Naive thymus-derived CD4-positive, alpha-beta T cell (primary cell): ENCODE measurements at regions not wholly inside any gene's neighbourhood (a gene's known extent, or its start where the extent isn't known, plus 50 kb on each side); places are given as distances from the start of the nearest gene placed in this dataset.

Experiments
- ATAC-seq: fragments of 150-1000 bp; cut with Tn5 transposase; 2 replicates; pipeline ENCODE4 v1.10.0; 2021; ENCODE audit warnings: mild to moderate bottlenecking, moderate library complexity
- CTCF ChIA-PET: fragments of 350-600 bp; sonication (Branson Sonifier 250); formaldehyde crosslinking; loops from one replicate; lab custom pipeline; 2021; ENCODE audit warnings: antibody characterized with exemption; lab: Charles Lee
- POLR2A ChIA-PET: fragments of 350-600 bp; sonication (Branson Sonifier 250); formaldehyde crosslinking; loops from one replicate; lab custom pipeline; 2021; ENCODE audit warnings: antibody characterized with exemption, inconsistent platforms; lab: Charles Lee
- DNase-seq, 9 donors: peaks; one replicate each; pipeline versions ENCODE4 v3.0.0 to v3.0.0-alpha.2; 2020 to 2022; ENCODE audit warnings: mixed read lengths in 1 of 9
- H3K27ac ChIP-seq: one replicate; pipeline ENCODE4 v1.7.0; 2013; ENCODE audit warnings: mild to moderate bottlenecking, low read depth, low read length, moderate library complexity
- H3K27me3 ChIP-seq, 2 donors: one replicate each; pipeline ENCODE4 v1.7.0; 2013; ENCODE audit warnings: low read length in 2 of 2, mild to moderate bottlenecking in 2 of 2, moderate library complexity in 2 of 2; ENCODE audit not compliant: control insufficient read depth in 2 of 2, insufficient read depth in 2 of 2
- H3K36me3 ChIP-seq, 3 experiments: 1 replicate in 2 of 3; 2 replicates in 1 of 3; pipeline ENCODE4 v1.7.0; 2013; ENCODE audit warnings: low read length in 3 of 3, mild to moderate bottlenecking in 3 of 3, moderate library complexity in 1 of 3; ENCODE audit not compliant: insufficient read depth in 3 of 3, control insufficient read depth in 2 of 3
- H3K4me1 ChIP-seq, 2 donors: one replicate each; pipeline ENCODE4 v1.7.0; 2013; ENCODE audit warnings: low read length in 2 of 2, mild to moderate bottlenecking in 2 of 2, moderate library complexity in 1 of 2; ENCODE audit not compliant: control insufficient read depth in 2 of 2, insufficient read depth in 2 of 2
- H3K4me3 ChIP-seq: 2 replicates; pipeline ENCODE4 v1.7.0; 2013; ENCODE audit warnings: mild to moderate bottlenecking, low read length
- H3K9me3 ChIP-seq, 3 experiments: 1 replicate in 2 of 3; 2 replicates in 1 of 3; pipeline ENCODE4 v1.7.0; 2013; ENCODE audit warnings: low read length in 3 of 3; ENCODE audit not compliant: control insufficient read depth in 2 of 3
- H3K27ac Mint-ChIP-seq, 9 donors: one replicate each; pipeline ENCODE4 v1.8.0; 2020 to 2022; ENCODE audit warnings: mixed read lengths in 9 of 9, mild to moderate bottlenecking in 8 of 9, moderate library complexity in 5 of 9, inconsistent platforms in 2 of 9
- H3K27me3 Mint-ChIP-seq, 5 donors: one replicate each; pipeline ENCODE4 v1.8.0; 2021 to 2022; ENCODE audit warnings: mixed read lengths in 5 of 5, mild to moderate bottlenecking in 1 of 5
- H3K36me3 Mint-ChIP-seq, 5 donors: one replicate each; pipeline ENCODE4 v1.8.0; 2020 to 2022; ENCODE audit warnings: mixed read lengths in 5 of 5, mild to moderate bottlenecking in 3 of 5, inconsistent platforms in 1 of 5
- H3K4me1 Mint-ChIP-seq, 7 donors: one replicate each; pipeline ENCODE4 v1.8.0; 2020 to 2022; ENCODE audit warnings: mixed read lengths in 7 of 7, mild to moderate bottlenecking in 3 of 7, inconsistent platforms in 1 of 7
- H3K4me3 Mint-ChIP-seq, 10 donors: one replicate each; pipeline ENCODE4 v1.8.0; 2020 to 2022; ENCODE audit warnings: mild to moderate bottlenecking in 10 of 10, mixed read lengths in 10 of 10, moderate library complexity in 6 of 10, inconsistent platforms in 2 of 10
- H3K9me3 Mint-ChIP-seq, 11 donors: one replicate each; pipeline ENCODE4 v1.8.0; 2020 to 2022; ENCODE audit warnings: mixed read lengths in 11 of 11, mild to moderate bottlenecking in 4 of 11, inconsistent platforms in 1 of 11, moderate library complexity in 1 of 11
- intact Hi-C, 2 donors: fragments of 100-400 bp; cut with micrococcal nuclease; formaldehyde crosslinking; loops; one replicate each; pipeline ENCODE4 v1.15.1; 2023

DNA sequence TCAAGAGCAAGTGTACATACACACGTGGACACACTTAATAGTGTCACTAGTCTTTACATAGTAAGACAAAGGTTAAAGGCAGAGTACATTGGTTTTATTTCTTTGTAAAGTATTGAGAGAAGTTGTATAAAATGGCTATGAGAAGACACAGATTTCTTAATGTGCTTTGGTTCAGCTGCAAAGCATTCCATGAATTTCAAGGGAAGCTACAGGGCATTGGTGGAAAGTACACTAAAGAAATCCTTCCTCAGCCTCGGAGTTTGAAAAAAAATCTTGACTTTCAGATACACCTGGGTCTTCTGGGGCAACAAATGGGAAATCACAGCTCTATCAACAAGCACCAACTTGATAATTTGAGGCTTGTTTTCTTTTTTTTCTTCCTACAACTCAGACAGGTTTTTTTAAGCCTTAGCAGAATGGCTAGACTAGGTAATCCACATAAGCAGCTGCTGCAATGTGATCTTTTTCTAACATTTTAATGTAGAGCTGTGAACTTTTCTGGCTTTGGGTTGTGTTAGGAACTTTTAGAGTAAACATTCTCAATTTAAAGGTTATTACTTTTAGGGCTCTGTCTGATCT is 140.4 kb upstream of the FST start:
- Mint-ChIP-seq H3K4me1 (no peaks in the 10 kb centered on the region), H3K4me3 (no peak overlapping the region), H3K36me3 (no peaks in the 10 kb centered on the region), H3K27me3 (peaks cover 0 to 24% (median 10%) of the 10 kb centered on the region in 5 donors), H3K9me3 (peaks cover 0 to 9% (median 0%) of the 10 kb centered on the region in 11 donors), H3K27ac (no peak overlapping the region)
- Histone ChIP-seq H3K27me3 (no peaks in the 10 kb centered on the region), H3K4me1 (no peaks in the 10 kb centered on the region), H3K4me3 (no peak overlapping the region), H3K36me3 (no peaks in the 10 kb centered on the region), H3K27ac (no peak overlapping the region), H3K9me3 (no peaks in the 10 kb centered on the region)
- ATAC-seq (no peak), DNase-seq (no peak)
- ChIA-PET CTCF (no interaction called here), POLR2A (no interaction called here)
- intact Hi-C loops, result no loop called here

DNA sequence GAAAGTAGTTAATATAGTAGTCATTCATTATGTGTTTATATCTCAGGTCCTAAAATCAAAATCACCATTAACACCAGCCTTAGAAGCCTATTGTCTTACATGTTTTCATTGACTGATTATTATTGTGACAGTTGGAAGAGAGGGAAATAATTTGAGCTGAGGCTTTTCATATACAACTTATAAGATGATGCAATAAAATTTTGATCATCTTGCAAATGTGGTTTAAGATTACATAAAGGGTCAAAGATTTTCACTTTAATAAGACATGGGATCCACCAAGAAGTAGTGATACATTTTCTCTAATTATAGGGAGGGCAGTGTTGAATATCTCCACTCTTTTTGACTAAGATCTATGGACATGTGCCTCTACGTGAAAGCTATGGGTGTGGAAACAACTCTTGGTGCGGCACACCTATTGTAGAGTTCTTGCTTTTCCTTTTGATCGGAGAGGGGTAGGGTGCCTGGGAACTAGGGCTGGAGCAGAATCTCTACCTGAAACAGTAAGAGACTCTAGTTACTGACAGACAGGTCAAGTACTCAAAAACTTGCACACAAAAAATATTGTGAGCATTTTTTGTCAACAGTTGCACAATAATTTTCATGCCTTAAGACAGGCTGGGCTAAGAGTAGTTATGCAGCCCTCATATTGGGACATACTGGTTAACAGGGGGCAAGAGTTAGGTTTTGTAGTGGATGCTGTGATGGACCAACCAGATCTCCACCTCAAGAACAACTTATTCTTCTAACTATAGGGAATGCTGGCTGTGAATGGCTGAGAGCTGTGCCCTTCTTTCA is 139.3 kb upstream of the FST start:
- DNase-seq (no peak), ATAC-seq (no peak)
- H3K9me3 ChIP-seq, result no peaks in the 10 kb centered on the region
- no peaks in the 10 kb centered on the region for H3K36me3 ChIP-seq
- H3K4me1 Mint-ChIP-seq, result no peaks in the 10 kb centered on the region
- H3K27me3 Mint-ChIP-seq, result peaks cover 0 to 21% (median 6%) of the 10 kb centered on the region in 5 donors
- H3K27ac ChIP-seq, result no peak overlapping the region
- H3K4me3 ChIP-seq, result no peak overlapping the region
- ChIA-PET CTCF (no interaction called here), POLR2A (no interaction called here)
- H3K27me3 ChIP-seq, result no peaks in the 10 kb centered on the region
- no peak overlapping the region for H3K27ac Mint-ChIP-seq
- no peak overlapping the region for H3K4me3 Mint-ChIP-seq
- H3K36me3 Mint-ChIP-seq, result no peaks in the 10 kb centered on the region
- no peaks in the 10 kb centered on the region for H3K4me1 ChIP-seq
- H3K9me3 Mint-ChIP-seq, result peaks cover 0 to 9% (median under 1%) of the 10 kb centered on the region in 11 donors
- intact Hi-C loops, result no loop called here

DNA sequence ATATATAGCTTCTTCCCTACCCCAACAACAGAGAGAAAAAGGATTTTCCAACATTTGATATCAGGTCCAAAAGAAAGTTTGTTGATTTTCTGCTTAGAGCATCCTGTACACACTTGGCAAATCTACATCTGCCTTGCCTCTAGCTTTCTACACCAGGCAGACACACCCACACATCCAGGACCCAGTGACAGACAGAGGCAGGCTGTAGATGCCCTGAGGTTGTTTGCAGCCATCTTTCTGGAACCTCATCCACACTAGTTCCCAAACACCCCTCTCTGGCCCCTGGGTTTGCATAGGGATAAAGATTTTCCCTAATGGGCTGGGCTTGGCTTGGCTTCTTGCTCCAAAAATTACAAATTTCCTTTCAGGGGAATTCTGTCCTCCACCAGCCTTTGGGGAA is 138.2 kb upstream of the FST start:
- no peak overlapping the region for H3K4me3 ChIP-seq
- Mint-ChIP-seq H3K27me3 (peaks cover 0 to 22% (median 7%) of the 10 kb centered on the region in 5 donors), H3K9me3 (peaks cover 0 to 9% (median 2%) of the 10 kb centered on the region in 11 donors), H3K4me3 (no peak overlapping the region), H3K4me1 (no peaks in the 10 kb centered on the region), H3K36me3 (no peaks in the 10 kb centered on the region), H3K27ac (no peak overlapping the region)
- CTCF ChIA-PET, result no interaction called here
- no peak overlapping the region for H3K27ac ChIP-seq
- no peaks in the 10 kb centered on the region for H3K36me3 ChIP-seq
- no peaks in the 10 kb centered on the region for H3K27me3 ChIP-seq
- intact Hi-C loops, result no loop called here
- H3K9me3 ChIP-seq, result no peaks in the 10 kb centered on the region
- DNase-seq (no peak), ATAC-seq (no peak)
- POLR2A ChIA-PET, result no interaction called here
- H3K4me1 ChIP-seq, result no peaks in the 10 kb centered on the region

DNA sequence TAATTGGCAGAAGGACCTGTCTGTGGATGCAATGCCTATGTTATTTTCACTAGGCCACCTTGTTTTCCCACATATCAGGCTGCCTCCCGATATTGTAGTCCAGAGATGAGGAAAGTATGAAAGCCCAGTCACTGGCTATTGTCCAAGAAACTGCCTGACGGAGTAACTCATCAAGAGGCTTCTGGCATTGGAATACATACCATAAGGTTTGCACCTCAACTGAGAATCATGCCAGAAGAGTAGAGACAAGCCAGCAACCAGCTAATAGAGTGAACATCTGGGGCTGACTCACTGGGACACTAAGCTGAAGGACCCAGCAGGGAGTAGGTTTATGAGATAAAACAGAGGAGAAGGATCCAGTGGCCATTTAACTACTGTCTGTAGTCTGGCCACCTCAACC is 137.2 kb upstream of the FST start:
- ChIA-PET CTCF (no interaction called here), POLR2A (no interaction called here)
- H3K36me3 ChIP-seq, result no peaks in the 10 kb centered on the region
- ATAC-seq (no peak), DNase-seq (no peak)
- no peak overlapping the region for H3K27ac Mint-ChIP-seq
- H3K27ac ChIP-seq, result no peak overlapping the region
- no peaks in the 10 kb centered on the region for H3K4me1 ChIP-seq
- no peaks in the 10 kb centered on the region for H3K27me3 ChIP-seq
- intact Hi-C loops, result no loop called here
- no peaks in the 10 kb centered on the region for H3K36me3 Mint-ChIP-seq
- H3K27me3 Mint-ChIP-seq, result peaks cover 0 to 23% (median 5%) of the 10 kb centered on the region in 5 donors
- H3K4me1 Mint-ChIP-seq, result no peaks in the 10 kb centered on the region
- peaks cover 0 to 9% (median 2%) of the 10 kb centered on the region in 11 donors for H3K9me3 Mint-ChIP-seq
- no peak overlapping the region for H3K4me3 ChIP-seq
- no peaks in the 10 kb centered on the region for H3K9me3 ChIP-seq
- H3K4me3 Mint-ChIP-seq, result no peak overlapping the region

DNA sequence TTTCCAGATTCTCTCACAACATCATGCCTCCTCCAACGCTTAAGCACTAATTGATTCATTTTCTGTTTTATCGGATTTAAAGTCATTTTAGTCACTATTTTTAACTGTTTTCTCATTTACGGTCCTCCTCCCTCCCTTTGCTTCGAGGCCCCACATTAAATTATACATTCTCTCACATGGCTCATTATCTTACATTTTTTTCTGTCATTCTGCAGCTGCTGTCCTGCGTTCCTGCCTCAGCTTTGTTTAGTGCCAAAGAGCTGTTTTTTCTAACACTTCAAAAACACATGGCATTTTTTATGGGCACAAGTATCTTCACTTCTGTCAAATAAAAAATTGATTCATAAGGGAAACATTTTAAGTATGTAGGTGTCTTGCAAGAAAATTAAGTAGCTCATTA is 130.1 kb upstream of the FST start:
- Histone ChIP-seq H3K9me3 (no peaks in the 10 kb centered on the region), H3K4me1 (no peaks in the 10 kb centered on the region), H3K27ac (no peak overlapping the region), H3K4me3 (no peak overlapping the region), H3K27me3 (no peaks in the 10 kb centered on the region), H3K36me3 (no peaks in the 10 kb centered on the region)
- POLR2A ChIA-PET, result no interaction called here
- ATAC-seq, result no peak
- H3K4me3 Mint-ChIP-seq, result no peak overlapping the region
- H3K27ac Mint-ChIP-seq, result no peak overlapping the region
- intact Hi-C loops, result no loop called here
- H3K9me3 Mint-ChIP-seq, result peaks cover 0 to 12% (median 0%) of the 10 kb centered on the region in 11 donors
- CTCF ChIA-PET, result no interaction called here
- H3K36me3 Mint-ChIP-seq, result no peaks in the 10 kb centered on the region
- DNase-seq, result no peak
- no peaks in the 10 kb centered on the region for H3K4me1 Mint-ChIP-seq
- H3K27me3 Mint-ChIP-seq, result peaks cover 0 to 25% (median 10%) of the 10 kb centered on the region in 5 donors

DNA sequence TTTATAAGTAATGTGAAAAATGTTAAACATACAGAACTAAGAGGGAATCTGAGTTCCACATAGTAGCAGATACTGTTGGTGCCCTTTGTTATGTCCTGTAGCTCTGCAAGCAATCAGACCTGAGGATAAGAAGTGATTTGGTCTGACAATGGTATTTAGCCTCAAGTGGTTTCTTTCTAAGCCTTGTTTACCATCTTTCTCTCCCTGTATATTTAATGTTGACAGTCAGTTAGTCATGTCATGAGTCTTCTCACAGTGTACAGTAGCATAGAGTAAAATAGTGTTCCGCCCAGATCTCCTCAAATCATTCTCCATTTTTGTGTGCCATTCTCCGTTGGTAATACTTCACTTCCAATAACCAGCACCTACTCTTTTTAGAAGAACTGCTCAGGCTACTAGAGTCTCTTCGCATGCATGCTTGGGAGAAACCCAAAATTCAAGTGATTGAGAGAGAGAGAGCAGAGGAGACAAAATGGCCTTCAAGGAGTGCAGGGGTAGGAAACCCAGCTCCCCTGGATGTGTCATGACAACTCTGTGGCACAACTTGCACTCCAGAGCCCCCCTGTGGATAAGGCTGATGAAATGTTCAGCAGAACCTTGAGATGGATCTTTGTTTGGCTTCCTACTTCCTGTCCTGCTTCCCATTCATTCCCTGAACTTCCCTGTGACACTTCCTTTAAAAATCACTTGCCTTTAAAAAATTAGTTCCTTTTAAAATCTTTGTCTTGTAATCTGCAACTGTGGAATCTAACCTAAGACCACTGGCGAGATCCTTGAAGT is 129.2 kb upstream of the FST start:
- Histone ChIP-seq H3K4me1 (no peaks in the 10 kb centered on the region), H3K27me3 (no peaks in the 10 kb centered on the region), H3K9me3 (no peaks in the 10 kb centered on the region), H3K4me3 (no peak overlapping the region), H3K36me3 (no peaks in the 10 kb centered on the region), H3K27ac (no peak overlapping the region)
- no peaks in the 10 kb centered on the region for H3K4me1 Mint-ChIP-seq
- no peak overlapping the region for H3K4me3 Mint-ChIP-seq
- no peak overlapping the region for H3K27ac Mint-ChIP-seq
- H3K27me3 Mint-ChIP-seq, result peaks cover 0 to 24% (median 10%) of the 10 kb centered on the region in 5 donors
- no peaks in the 10 kb centered on the region for H3K36me3 Mint-ChIP-seq
- ChIA-PET CTCF (no interaction called here), POLR2A (no interaction called here)
- no peak for ATAC-seq
- DNase-seq, result no peak
- intact Hi-C loops, result no loop called here
- peaks cover 0 to 12% (median 0%) of the 10 kb centered on the region in 11 donors for H3K9me3 Mint-ChIP-seq
